Adrenal gland (tissue), 5 donors: ENCODE measurements at regions not wholly inside any gene's neighbourhood (a gene's known extent, or its start where the extent isn't known, plus 50 kb on each side); places are given as distances from the start of the nearest gene placed in this dataset.

ENCODE experiments used
- CTCF ChIP-seq, 6 experiments: fragments of 450-650 bp in 4 of 6; fragments of 200-600 bp in 2 of 6; sonication (generic) in 1 of 6; IDR thresholded peaks; 1 replicate in 5 of 6; 2 replicates in 1 of 6; pipeline versions ENCODE4 v1.5.1 to v1.8.0; 2016 to 2021; ENCODE audit warnings: antibody characterized with exemption in 6 of 6, mild to moderate bottlenecking in 2 of 6, moderate library complexity in 1 of 6
- POLR2A ChIP-seq, 2 donors: fragments of 450-650 bp; IDR thresholded peaks; one replicate each; pipeline ENCODE4 v1.6.1; 2017; ENCODE audit warnings: antibody characterized with exemption in 2 of 2, mild to moderate bottlenecking in 2 of 2, moderate library complexity in 1 of 2
- donor health status: DM: no; HTN: no; CAD: no.

- TF ChIP-seq CTCF (IDR thresholded peaks at IDR 0.05) = no peak
- no peak for TF ChIP-seq POLR2A (IDR thresholded peaks at IDR 0.05)
These were observed 264.4 kb upstream of the PROK2 start for GRCh38 chr3:72049300-72049699.
